ENCODE measurements at regions not wholly inside any gene's neighbourhood (a gene's known extent, or its start where the extent isn't known, plus 50 kb on each side); places are given as distances from the start of the nearest gene placed in this dataset.

DNA sequence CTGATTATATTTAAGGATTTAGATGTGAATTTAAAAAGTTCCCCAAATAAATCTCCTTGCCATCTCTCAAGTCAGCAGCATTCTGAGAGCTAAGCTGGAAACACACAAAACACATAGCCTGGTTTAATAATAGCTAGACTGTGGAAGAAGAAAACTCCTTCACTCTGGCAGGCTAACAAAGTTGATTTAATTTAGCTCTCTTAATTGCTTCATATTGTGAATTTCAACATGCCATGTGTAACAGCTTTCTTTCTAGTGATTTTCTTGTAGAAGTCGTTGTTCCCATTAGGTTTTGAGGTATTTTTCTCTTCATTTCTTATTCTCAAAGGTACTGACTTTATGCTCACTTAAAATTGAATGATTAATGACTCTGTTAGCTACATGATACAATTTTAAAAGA lies 216.8 kb upstream of the AKR1E2 start:
- POLR2A ChIA-PET: interaction anchor here (0.8 to 1.1 kb wide), 2 partner anchors 8 to 9 kb away, joined by 3 read pairs; no protein-coding TSS in a partner anchor

More for the DNA sequence above, 216.8 kb upstream of the AKR1E2 start:
- H3K4me2 ChIP-seq (ENCODE audit: insufficient read depth, low read length): no peak overlapping the region
- FAIRE-seq (no peak), DNase-seq (ENCODE audit: extremely low read depth in 1 of 4, low spot score in 3 of 4) (no peak), ATAC-seq (no peak)
- 0% methylated on average over 1 of the region's 1 CpG for WGBS (ENCODE audit: insufficient coverage, low coverage, missing lambda C conversion rate)
- in situ Hi-C loops (cut with MboI): no loop called here
- TF ChIP-seq ZFX (CRISPR knock-in tag; IDR thresholded peaks at IDR 0.05): no peak
- TF ChIP-seq CREM (IDR thresholded peaks at IDR 0.05; ENCODE audit: low read depth): no peak
- no peak for TF ChIP-seq RCOR1 (IDR thresholded peaks at IDR 0.05; ENCODE audit: borderline replicate concordance in 1 of 2, low read depth in 2 of 2, low read length in 2 of 2)
- TF ChIP-seq, protein P1, sequence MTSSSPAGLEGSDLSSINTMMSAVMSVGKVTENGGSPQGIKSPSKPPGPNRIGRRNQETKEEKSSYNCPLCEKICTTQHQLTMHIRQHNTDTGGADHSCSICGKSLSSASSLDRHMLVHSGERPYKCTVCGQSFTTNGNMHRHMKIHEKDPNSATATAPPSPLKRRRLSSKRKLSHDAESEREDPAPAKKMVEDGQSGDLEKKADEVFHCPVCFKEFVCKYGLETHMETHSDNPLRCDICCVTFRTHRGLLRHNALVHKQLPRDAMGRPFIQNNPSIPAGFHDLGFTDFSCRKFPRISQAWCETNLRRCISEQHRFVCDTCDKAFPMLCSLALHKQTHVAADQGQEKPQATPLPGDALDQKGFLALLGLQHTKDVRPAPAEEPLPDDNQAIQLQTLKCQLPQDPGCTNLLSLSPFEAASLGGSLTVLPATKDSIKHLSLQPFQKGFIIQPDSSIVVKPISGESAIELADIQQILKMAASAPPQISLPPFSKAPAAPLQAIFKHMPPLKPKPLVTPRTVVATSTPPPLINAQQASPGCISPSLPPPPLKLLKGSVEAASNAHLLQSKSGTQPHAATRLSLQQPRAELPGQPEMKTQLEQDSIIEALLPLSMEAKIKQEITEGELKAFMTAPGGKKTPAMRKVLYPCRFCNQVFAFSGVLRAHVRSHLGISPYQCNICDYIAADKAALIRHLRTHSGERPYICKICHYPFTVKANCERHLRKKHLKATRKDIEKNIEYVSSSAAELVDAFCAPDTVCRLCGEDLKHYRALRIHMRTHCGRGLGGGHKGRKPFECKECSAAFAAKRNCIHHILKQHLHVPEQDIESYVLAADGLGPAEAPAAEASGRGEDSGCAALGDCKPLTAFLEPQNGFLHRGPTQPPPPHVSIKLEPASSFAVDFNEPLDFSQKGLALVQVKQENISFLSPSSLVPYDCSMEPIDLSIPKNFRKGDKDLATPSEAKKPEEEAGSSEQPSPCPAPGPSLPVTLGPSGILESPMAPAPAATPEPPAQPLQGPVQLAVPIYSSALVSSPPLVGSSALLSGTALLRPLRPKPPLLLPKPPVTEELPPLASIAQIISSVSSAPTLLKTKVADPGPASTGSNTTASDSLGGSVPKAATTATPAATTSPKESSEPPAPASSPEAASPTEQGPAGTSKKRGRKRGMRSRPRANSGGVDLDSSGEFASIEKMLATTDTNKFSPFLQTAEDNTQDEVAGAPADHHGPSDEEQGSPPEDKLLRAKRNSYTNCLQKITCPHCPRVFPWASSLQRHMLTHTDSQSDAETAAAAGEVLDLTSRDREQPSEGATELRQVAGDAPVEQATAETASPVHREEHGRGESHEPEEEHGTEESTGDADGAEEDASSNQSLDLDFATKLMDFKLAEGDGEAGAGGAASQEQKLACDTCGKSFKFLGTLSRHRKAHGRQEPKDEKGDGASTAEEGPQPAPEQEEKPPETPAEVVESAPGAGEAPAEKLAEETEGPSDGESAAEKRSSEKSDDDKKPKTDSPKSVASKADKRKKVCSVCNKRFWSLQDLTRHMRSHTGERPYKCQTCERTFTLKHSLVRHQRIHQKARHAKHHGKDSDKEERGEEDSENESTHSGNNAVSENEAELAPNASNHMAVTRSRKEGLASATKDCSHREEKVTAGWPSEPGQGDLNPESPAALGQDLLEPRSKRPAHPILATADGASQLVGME (CRISPR knock-in tag; IDR thresholded peaks at IDR 0.05): no peak
- TF ChIP-seq, protein P2, sequence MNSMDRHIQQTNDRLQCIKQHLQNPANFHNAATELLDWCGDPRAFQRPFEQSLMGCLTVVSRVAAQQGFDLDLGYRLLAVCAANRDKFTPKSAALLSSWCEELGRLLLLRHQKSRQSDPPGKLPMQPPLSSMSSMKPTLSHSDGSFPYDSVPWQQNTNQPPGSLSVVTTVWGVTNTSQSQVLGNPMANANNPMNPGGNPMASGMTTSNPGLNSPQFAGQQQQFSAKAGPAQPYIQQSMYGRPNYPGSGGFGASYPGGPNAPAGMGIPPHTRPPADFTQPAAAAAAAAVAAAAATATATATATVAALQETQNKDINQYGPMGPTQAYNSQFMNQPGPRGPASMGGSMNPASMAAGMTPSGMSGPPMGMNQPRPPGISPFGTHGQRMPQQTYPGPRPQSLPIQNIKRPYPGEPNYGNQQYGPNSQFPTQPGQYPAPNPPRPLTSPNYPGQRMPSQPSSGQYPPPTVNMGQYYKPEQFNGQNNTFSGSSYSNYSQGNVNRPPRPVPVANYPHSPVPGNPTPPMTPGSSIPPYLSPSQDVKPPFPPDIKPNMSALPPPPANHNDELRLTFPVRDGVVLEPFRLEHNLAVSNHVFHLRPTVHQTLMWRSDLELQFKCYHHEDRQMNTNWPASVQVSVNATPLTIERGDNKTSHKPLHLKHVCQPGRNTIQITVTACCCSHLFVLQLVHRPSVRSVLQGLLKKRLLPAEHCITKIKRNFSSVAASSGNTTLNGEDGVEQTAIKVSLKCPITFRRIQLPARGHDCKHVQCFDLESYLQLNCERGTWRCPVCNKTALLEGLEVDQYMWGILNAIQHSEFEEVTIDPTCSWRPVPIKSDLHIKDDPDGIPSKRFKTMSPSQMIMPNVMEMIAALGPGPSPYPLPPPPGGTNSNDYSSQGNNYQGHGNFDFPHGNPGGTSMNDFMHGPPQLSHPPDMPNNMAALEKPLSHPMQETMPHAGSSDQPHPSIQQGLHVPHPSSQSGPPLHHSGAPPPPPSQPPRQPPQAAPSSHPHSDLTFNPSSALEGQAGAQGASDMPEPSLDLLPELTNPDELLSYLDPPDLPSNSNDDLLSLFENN (IDR thresholded peaks at IDR 0.05; ENCODE audit: low read depth in 2 of 2, low read length in 2 of 2): no peak
- TF ChIP-seq MEF2A (IDR thresholded peaks at IDR 0.05; ENCODE audit: control insufficient read depth, low read depth, low read length): no peak
- no peak for TF ChIP-seq NCOA4 (IDR thresholded peaks at IDR 0.05; ENCODE audit: partially characterized antibody)
- no peaks in the 10 kb centered on the region for H3K9me1 ChIP-seq (ENCODE audit: control insufficient read depth, insufficient read depth, low read length)
- no peak overlapping the region for H2AFZ ChIP-seq (ENCODE audit: low read depth, low read length)
- peaks cover 0 to 5% of the 10 kb centered on the region in 2 experiments; a peak in 3 of 5 replicates for H3K27me3 ChIP-seq (ENCODE audit: control insufficient read depth in 2 of 2, insufficient read depth in 2 of 2, low read length in 2 of 2)
- intact Hi-C loops (cut with micrococcal nuclease): no loop called here
- no peak overlapping the region for H3K27ac ChIP-seq (ENCODE audit: extremely low read depth, low read depth, low read length)
- H3K4me1 ChIP-seq (replicated peaks in 1 of 2; ENCODE audit: control insufficient read depth in 2 of 2, insufficient read depth in 2 of 2, low read length in 2 of 2): no peaks in the 10 kb centered on the region
- H3K36me3 ChIP-seq (ENCODE audit: control insufficient read depth, insufficient read depth, low read length): no peaks in the 10 kb centered on the region
- BruUV-seq (replicated peaks): no TSS peak
- no peak overlapping the region for H3K4me3 ChIP-seq
- H3K9me3 ChIP-seq (replicated peaks; ENCODE audit: control insufficient read depth, insufficient read depth, low read depth, low read length): no peaks in the 10 kb centered on the region
- no peaks in the 10 kb centered on the region for H3K79me2 ChIP-seq (ENCODE audit: control insufficient read depth, insufficient read depth, low read length)
- no peaks in the 10 kb centered on the region for H4K20me1 ChIP-seq (replicated peaks; ENCODE audit: control insufficient read depth, insufficient read depth, low read length)
- CTCF ChIA-PET (ENCODE audit: low intra/inter-chr PET ratio): no interaction called here
- no peak overlapping the region for H3K9ac ChIP-seq (ENCODE audit: insufficient read depth in 1 of 2, low read depth in 2 of 2, low read length in 2 of 2)

Data from K562 (cell line).